ENCODE measurements at regions not wholly inside any gene's neighbourhood (a gene's known extent, or its start where the extent isn't known, plus 50 kb on each side); places are given as distances from the start of the nearest gene placed in this dataset.

- intact Hi-C loops (cut with micrococcal nuclease; ENCODE audit: unreplicated experiment) = no loop called here
- CTCF ChIA-PET = no interaction called here
- no TSS peak for BruUV-seq (replicated peaks)
These were observed 70.1 kb upstream of the CRY1 start for GRCh38 chr12:107163413-107163812.

GRCh38 chr12:107164392-107164791, 71.0 kb upstream of the CRY1 start:
- Histone ChIP-seq H3K4me3 (ENCODE audit: low read depth, low read length, poor library complexity, severe bottlenecking) (no peak overlapping the region), H3K9me3 (ENCODE audit: low read depth, low read length, poor library complexity, severe bottlenecking) (no peaks in the 10 kb centered on the region), H3K27ac (ENCODE audit: low read depth, low read length, poor library complexity, severe bottlenecking) (no peak overlapping the region), H3K36me3 (ENCODE audit: insufficient read depth, low read length, poor library complexity, severe bottlenecking) (no peaks in the 10 kb centered on the region), H3K27me3 (replicated peaks; ENCODE audit: insufficient read depth, low read depth, low read length, poor library complexity) (no peaks in the 10 kb centered on the region), H3K4me1 (ENCODE audit: insufficient read depth, low read length, poor library complexity, severe bottlenecking) (no peaks in the 10 kb centered on the region)
- no TSS peak for BruUV-seq (replicated peaks)
- POLR2A ChIA-PET (ENCODE audit: low non-redundant PET) = no interaction called here
- TF ChIP-seq EZH2 (IDR thresholded peaks at IDR 0.05; ENCODE audit: borderline replicate concordance, low read depth, low read length, poor library complexity, severe bottlenecking) (no peak), CTCF (conservative IDR thresholded peaks at IDR 0.05; ENCODE audit: low read depth, low read length) (no peak)
- intact Hi-C loops (cut with micrococcal nuclease; ENCODE audit: unreplicated experiment) = no loop called here
- DNase-seq (ENCODE audit: low spot score) = no peak
- CTCF ChIA-PET = no interaction called here

More at GRCh38 chr12:107163413-107163812, 70.1 kb upstream of the CRY1 start:
- DNase-seq (ENCODE audit: low spot score) = no peak
- POLR2A ChIA-PET (ENCODE audit: low non-redundant PET) = no interaction called here
- no peaks in the 10 kb centered on the region for H3K36me3 ChIP-seq (ENCODE audit: insufficient read depth, low read length, poor library complexity, severe bottlenecking)
- no peaks in the 10 kb centered on the region for H3K4me1 ChIP-seq (ENCODE audit: insufficient read depth, low read length, poor library complexity, severe bottlenecking)
- H3K4me3 ChIP-seq (ENCODE audit: low read depth, low read length, poor library complexity, severe bottlenecking) = no peak overlapping the region
- no peak for TF ChIP-seq EZH2 (IDR thresholded peaks at IDR 0.05; ENCODE audit: borderline replicate concordance, low read depth, low read length, poor library complexity, severe bottlenecking)
- TF ChIP-seq CTCF (conservative IDR thresholded peaks at IDR 0.05; ENCODE audit: low read depth, low read length) = no peak
- H3K27me3 ChIP-seq (replicated peaks; ENCODE audit: insufficient read depth, low read depth, low read length, poor library complexity) = no peaks in the 10 kb centered on the region
- no peaks in the 10 kb centered on the region for H3K9me3 ChIP-seq (ENCODE audit: low read depth, low read length, poor library complexity, severe bottlenecking)
- no peak overlapping the region for H3K27ac ChIP-seq (ENCODE audit: low read depth, low read length, poor library complexity, severe bottlenecking)

- Histone ChIP-seq H3K27ac (ENCODE audit: low read depth, low read length, poor library complexity, severe bottlenecking) (no peak overlapping the region), H3K4me1 (ENCODE audit: insufficient read depth, low read length, poor library complexity, severe bottlenecking) (no peaks in the 10 kb centered on the region), H3K9me3 (ENCODE audit: low read depth, low read length, poor library complexity, severe bottlenecking) (no peaks in the 10 kb centered on the region), H3K4me3 (ENCODE audit: low read depth, low read length, poor library complexity, severe bottlenecking) (no peak overlapping the region), H3K36me3 (ENCODE audit: insufficient read depth, low read length, poor library complexity, severe bottlenecking) (no peaks in the 10 kb centered on the region), H3K27me3 (replicated peaks; ENCODE audit: insufficient read depth, low read depth, low read length, poor library complexity) (no peaks in the 10 kb centered on the region)
- CTCF ChIA-PET = no interaction called here
- no TSS peak for BruUV-seq (replicated peaks)
- no peak for TF ChIP-seq EZH2 (IDR thresholded peaks at IDR 0.05; ENCODE audit: borderline replicate concordance, low read depth, low read length, poor library complexity, severe bottlenecking)
- no peak for TF ChIP-seq CTCF (conservative IDR thresholded peaks at IDR 0.05; ENCODE audit: low read depth, low read length)
- intact Hi-C loops (cut with micrococcal nuclease; ENCODE audit: unreplicated experiment) = no loop called here
- no peak for DNase-seq (ENCODE audit: low spot score)
- POLR2A ChIA-PET (ENCODE audit: low non-redundant PET) = no interaction called here
These were observed 72.2 kb upstream of the CRY1 start for GRCh38 chr12:107165581-107165980.
